22Rv1 (cell line): ENCODE measurements at regions not wholly inside any gene's neighbourhood (a gene's known extent, or its start where the extent isn't known, plus 50 kb on each side); places are given as distances from the start of the nearest gene placed in this dataset.
"Not testable (repeated sequence)": the region's sequence is repeated elsewhere in the genome, so short reads cannot be mapped to it uniquely, and the experiment has no call there.

Experiments used
- ZFX ChIP-seq: fragments of 450-650 bp; IDR thresholded peaks from 2 replicates; pipeline ENCODE4 v1.6.1; 2017; ENCODE audit warnings: antibody characterized with exemption, borderline replicate concordance
- TF ChIP-seq, protein P1 (sequence below): fragments of 450-650 bp; IDR thresholded peaks from 2 replicates; pipeline ENCODE4 v1.5.1; 2017; ENCODE audit warnings: mild to moderate bottlenecking

DNA sequence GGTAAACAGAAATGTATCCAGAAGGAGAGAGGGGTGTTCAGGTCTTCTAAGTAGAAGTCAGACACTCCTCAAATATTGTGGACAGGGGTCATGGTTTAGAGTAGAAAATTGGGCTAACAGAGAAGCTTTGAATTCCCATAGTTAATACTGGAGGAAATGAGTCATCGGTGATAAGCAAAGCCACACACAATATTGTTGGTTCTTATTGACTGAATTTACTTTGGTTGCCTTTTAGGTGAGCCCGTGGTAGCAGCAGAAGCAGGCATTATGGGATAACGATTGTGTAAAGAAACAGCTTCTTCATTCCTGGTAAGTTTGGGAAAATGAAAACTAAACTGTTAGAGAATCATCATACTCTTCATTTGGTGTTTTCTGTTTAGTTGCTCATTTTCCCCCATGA lies 110.2 kb upstream of the VKORC1L1 start:
- TF ChIP-seq, protein P1, sequence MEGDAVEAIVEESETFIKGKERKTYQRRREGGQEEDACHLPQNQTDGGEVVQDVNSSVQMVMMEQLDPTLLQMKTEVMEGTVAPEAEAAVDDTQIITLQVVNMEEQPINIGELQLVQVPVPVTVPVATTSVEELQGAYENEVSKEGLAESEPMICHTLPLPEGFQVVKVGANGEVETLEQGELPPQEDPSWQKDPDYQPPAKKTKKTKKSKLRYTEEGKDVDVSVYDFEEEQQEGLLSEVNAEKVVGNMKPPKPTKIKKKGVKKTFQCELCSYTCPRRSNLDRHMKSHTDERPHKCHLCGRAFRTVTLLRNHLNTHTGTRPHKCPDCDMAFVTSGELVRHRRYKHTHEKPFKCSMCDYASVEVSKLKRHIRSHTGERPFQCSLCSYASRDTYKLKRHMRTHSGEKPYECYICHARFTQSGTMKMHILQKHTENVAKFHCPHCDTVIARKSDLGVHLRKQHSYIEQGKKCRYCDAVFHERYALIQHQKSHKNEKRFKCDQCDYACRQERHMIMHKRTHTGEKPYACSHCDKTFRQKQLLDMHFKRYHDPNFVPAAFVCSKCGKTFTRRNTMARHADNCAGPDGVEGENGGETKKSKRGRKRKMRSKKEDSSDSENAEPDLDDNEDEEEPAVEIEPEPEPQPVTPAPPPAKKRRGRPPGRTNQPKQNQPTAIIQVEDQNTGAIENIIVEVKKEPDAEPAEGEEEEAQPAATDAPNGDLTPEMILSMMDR: not testable (repeated sequence)
- TF ChIP-seq ZFX: not testable (repeated sequence)
